Endodermal cell (in vitro differentiated cells): ENCODE measurements at regions not wholly inside any gene's neighbourhood (a gene's known extent, or its start where the extent isn't known, plus 50 kb on each side); places are given as distances from the start of the nearest gene placed in this dataset.

Experiments
- DNase-seq: peaks from one replicate; pipeline ENCODE4 v3.0.0-alpha.2; 2017
- H3K27ac ChIP-seq: 2 replicates; pipeline ENCODE4 v1.5.1; 2013; ENCODE audit warnings: mild to moderate bottlenecking, low read depth, low read length, moderate library complexity
- H3K27me3 ChIP-seq: 2 replicates; pipeline ENCODE4 v1.6.1; 2013; ENCODE audit warnings: mild to moderate bottlenecking, low read length, moderate library complexity; ENCODE audit not compliant: insufficient read depth, control insufficient read depth, poor library complexity, severe bottlenecking
- H3K36me3 ChIP-seq: 2 replicates; pipeline ENCODE4 v1.7.0; 2013; ENCODE audit warnings: mild to moderate bottlenecking, low read length, moderate library complexity; ENCODE audit not compliant: control insufficient read depth, insufficient read depth
- H3K4me1 ChIP-seq: one replicate; pipeline ENCODE4 v1.7.0; 2013; ENCODE audit warnings: low read length; ENCODE audit not compliant: control insufficient read depth, insufficient read depth
- H3K4me3 ChIP-seq: 2 replicates; pipeline ENCODE4 v1.5.1; 2013; ENCODE audit warnings: mild to moderate bottlenecking, low read length, moderate library complexity
- H3K9ac ChIP-seq: 2 replicates; pipeline ENCODE4 v1.6.1; 2013; ENCODE audit warnings: mild to moderate bottlenecking, low read length, moderate library complexity; ENCODE audit not compliant: poor library complexity, severe bottlenecking; ENCODE audit errors: extremely low read depth
- H3K9me3 ChIP-seq: 2 replicates; pipeline ENCODE4 v1.6.1; 2013; ENCODE audit warnings: mild to moderate bottlenecking, low read length, moderate library complexity; ENCODE audit not compliant: control insufficient read depth
- H3K27ac Mint-ChIP-seq: 2 replicates; pipeline ENCODE4 v1.8.0; 2020; ENCODE audit warnings: mixed read lengths
- H3K27me3 Mint-ChIP-seq: 2 replicates; pipeline ENCODE4 v1.8.0; 2021; ENCODE audit warnings: mild to moderate bottlenecking, mixed read lengths; ENCODE audit not compliant: insufficient read depth
- H3K36me3 Mint-ChIP-seq: 2 replicates; pipeline ENCODE4 v1.8.0; 2020; ENCODE audit warnings: low read depth, mixed read lengths
- H3K4me1 Mint-ChIP-seq: 2 replicates; pipeline ENCODE4 v1.8.0; 2020; ENCODE audit warnings: mixed read lengths
- H3K4me3 Mint-ChIP-seq: 2 replicates; pipeline ENCODE4 v1.8.0; 2020; ENCODE audit warnings: mild to moderate bottlenecking, moderate library complexity, mixed read lengths
- H3K9me3 Mint-ChIP-seq: 2 replicates; pipeline ENCODE4 v1.8.0; 2020; ENCODE audit warnings: mild to moderate bottlenecking, mixed read lengths
- WGBS, 2 experiments: methylation state at CpG; one replicate each; pipeline versions ENCODE4 v1.1.5 to v1.1.7; 2013; ENCODE audit warnings: missing lambda C conversion rate in 2 of 2, mixed read lengths in 1 of 2; ENCODE audit not compliant: insufficient coverage in 1 of 2, insufficient read length in 1 of 2; 5-methylcytosine and 5-hydroxymethylcytosine counted together
- TF ChIP-seq, protein P1 (sequence below): fragments of 200-600 bp; sonication (generic); conservative IDR thresholded peaks from 2 replicates; pipeline ENCODE4 v1.5.0; 2021; ENCODE audit warnings: antibody characterized with exemption, mild to moderate bottlenecking

GRCh38 chr4:173802662-173803022, 272.6 kb upstream of the HAND2 start:
- Mint-ChIP-seq H3K27me3 (peaks cover 8% of the 10 kb centered on the region), H3K36me3 (no peaks in the 10 kb centered on the region), H3K27ac (no peak overlapping the region), H3K4me3 (no peak overlapping the region), H3K4me1 (peaks cover 13% of the 10 kb centered on the region), H3K9me3 (no peaks in the 10 kb centered on the region)
- TF ChIP-seq, protein P1, sequence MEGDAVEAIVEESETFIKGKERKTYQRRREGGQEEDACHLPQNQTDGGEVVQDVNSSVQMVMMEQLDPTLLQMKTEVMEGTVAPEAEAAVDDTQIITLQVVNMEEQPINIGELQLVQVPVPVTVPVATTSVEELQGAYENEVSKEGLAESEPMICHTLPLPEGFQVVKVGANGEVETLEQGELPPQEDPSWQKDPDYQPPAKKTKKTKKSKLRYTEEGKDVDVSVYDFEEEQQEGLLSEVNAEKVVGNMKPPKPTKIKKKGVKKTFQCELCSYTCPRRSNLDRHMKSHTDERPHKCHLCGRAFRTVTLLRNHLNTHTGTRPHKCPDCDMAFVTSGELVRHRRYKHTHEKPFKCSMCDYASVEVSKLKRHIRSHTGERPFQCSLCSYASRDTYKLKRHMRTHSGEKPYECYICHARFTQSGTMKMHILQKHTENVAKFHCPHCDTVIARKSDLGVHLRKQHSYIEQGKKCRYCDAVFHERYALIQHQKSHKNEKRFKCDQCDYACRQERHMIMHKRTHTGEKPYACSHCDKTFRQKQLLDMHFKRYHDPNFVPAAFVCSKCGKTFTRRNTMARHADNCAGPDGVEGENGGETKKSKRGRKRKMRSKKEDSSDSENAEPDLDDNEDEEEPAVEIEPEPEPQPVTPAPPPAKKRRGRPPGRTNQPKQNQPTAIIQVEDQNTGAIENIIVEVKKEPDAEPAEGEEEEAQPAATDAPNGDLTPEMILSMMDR: no peak
- Histone ChIP-seq H3K27me3 (no peaks in the 10 kb centered on the region), H3K27ac (no peak overlapping the region), H3K4me3 (no peak overlapping the region), H3K9me3 (no peaks in the 10 kb centered on the region), H3K9ac (no peak overlapping the region), H3K4me1 (no peaks in the 10 kb centered on the region), H3K36me3 (no peaks in the 10 kb centered on the region)
- DNase-seq: no peak

- H3K27me3 ChIP-seq: no peaks in the 10 kb centered on the region
- no peaks in the 10 kb centered on the region for H3K36me3 ChIP-seq
- DNase-seq: no peak
- Mint-ChIP-seq H3K27ac (no peak overlapping the region), H3K4me1 (peaks cover 13% of the 10 kb centered on the region), H3K9me3 (no peaks in the 10 kb centered on the region), H3K4me3 (no peak overlapping the region), H3K27me3 (peaks cover 8% of the 10 kb centered on the region), H3K36me3 (no peaks in the 10 kb centered on the region)
- 89 to 93% methylated on average over 2 to 3 of the region's 3 CpGs for WGBS, 2 experiments
- no peak overlapping the region for H3K9ac ChIP-seq
- no peaks in the 10 kb centered on the region for H3K4me1 ChIP-seq
- H3K4me3 ChIP-seq: no peak overlapping the region
- TF ChIP-seq, protein P1: no peak
- H3K9me3 ChIP-seq: no peaks in the 10 kb centered on the region
- H3K27ac ChIP-seq: no peak overlapping the region
Observed at GRCh38 chr4:173801876-173802661, 272.0 kb upstream of the HAND2 start.

DNA sequence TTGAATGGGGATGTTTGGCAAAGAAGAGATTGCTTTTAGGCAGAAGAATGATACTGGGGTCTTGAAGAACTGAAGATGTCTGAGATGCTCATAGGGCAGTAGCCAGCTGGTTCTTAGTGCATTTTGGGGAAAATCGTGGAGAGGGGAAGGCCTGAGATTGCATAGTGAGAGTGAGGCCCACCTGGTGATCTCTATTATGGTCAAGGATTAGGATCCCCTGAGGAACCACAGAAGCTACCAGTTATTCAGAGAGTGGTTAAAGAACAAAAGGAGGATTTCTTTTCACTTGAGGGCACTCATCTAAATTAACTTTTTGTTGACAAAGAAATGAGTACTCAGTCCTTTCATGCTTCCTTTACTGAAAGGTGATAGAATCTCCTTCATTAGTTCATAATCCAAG, 271.3 kb upstream of the HAND2 start:
- Histone ChIP-seq H3K27me3 (no peaks in the 10 kb centered on the region), H3K36me3 (no peaks in the 10 kb centered on the region), H3K9ac (no peak overlapping the region), H3K4me3 (no peak overlapping the region), H3K27ac (no peak overlapping the region), H3K4me1 (no peaks in the 10 kb centered on the region), H3K9me3 (no peaks in the 10 kb centered on the region)
- no peak for DNase-seq
- H3K4me3 Mint-ChIP-seq: no peak overlapping the region
- H3K27ac Mint-ChIP-seq: no peak overlapping the region
- peaks cover 13% of the 10 kb centered on the region for H3K4me1 Mint-ChIP-seq
- TF ChIP-seq, protein P1: no peak
- 0 to 24% methylated on average over 1 of the region's 1 CpG for WGBS, 2 experiments
- peaks cover 7% of the 10 kb centered on the region for H3K27me3 Mint-ChIP-seq
- no peaks in the 10 kb centered on the region for H3K36me3 Mint-ChIP-seq
- no peaks in the 10 kb centered on the region for H3K9me3 Mint-ChIP-seq
